Endothelial cell of hepatic sinusoid (primary cell): ENCODE measurements at regions not wholly inside any gene's neighbourhood (a gene's known extent, or its start where the extent isn't known, plus 50 kb on each side); places are given as distances from the start of the nearest gene placed in this dataset.
"Not testable (repeated sequence)": the region's sequence is repeated elsewhere in the genome, so short reads cannot be mapped to it uniquely, and the experiment has no call there.

Experiments used
- in situ Hi-C: cut with HindIII; loops from 2 replicates; pipeline ENCODE4 v1.10.0; 2017; ENCODE audit warnings: low sequenced_read_pairs

- in situ Hi-C loops: loop anchor here (5.0 kb wide), 1 partner anchor 61 kb away; no protein-coding TSS in a partner anchor
Observed at GRCh38 chr1:212495766-212496494, 63.2 kb downstream of the NENF start.

- in situ Hi-C loops: loop anchor here (5.0 kb wide), 1 partner anchor 61 kb away; no protein-coding TSS in a partner anchor
Observed at GRCh38 chr1:212496682-212497081, 64.0 kb downstream of the NENF start.

GRCh38 chr1:212497553-212497952, 64.8 kb downstream of the NENF start:
- in situ Hi-C loops: loop anchor here (5.0 kb wide), 1 partner anchor 60 kb away; no protein-coding TSS in a partner anchor

- in situ Hi-C loops: loop anchor here (5.0 kb wide), 1 partner anchor 59 kb away; no protein-coding TSS in a partner anchor
Observed at GRCh38 chr1:212498283-212499040, 65.7 kb downstream of the NENF start.

GRCh38 chr1:212500351-212500750, 67.6 kb downstream of the NENF start:
- in situ Hi-C loops: no loop called here

GRCh38 chr1:212500983-212501382, 68.3 kb downstream of the NENF start:
- in situ Hi-C loops: no loop called here

- in situ Hi-C loops: no loop called here
Observed at GRCh38 chr1:212503714-212504113, 71.0 kb downstream of the NENF start.

GRCh38 chr1:212504171-212504803, 71.6 kb downstream of the NENF start:
- in situ Hi-C loops: no loop called here

GRCh38 chr1:212506666-212507065, 73.9 kb downstream of the NENF start:
- in situ Hi-C loops: no loop called here

- in situ Hi-C loops: no loop called here
Observed at GRCh38 chr1:212507369-212507768, 74.6 kb downstream of the NENF start.

GRCh38 chr1:212512816-212513559, 80.3 kb downstream of the NENF start:
- in situ Hi-C loops: no loop called here

GRCh38 chr1:212513586-212513985, 80.9 kb downstream of the NENF start:
- in situ Hi-C loops: no loop called here

- in situ Hi-C loops: no loop called here
Observed at GRCh38 chr1:212514056-212514614, 81.4 kb downstream of the NENF start.

GRCh38 chr1:212514782-212515181, 82.1 kb downstream of the NENF start:
- in situ Hi-C loops: no loop called here

- in situ Hi-C loops: no loop called here
Observed at GRCh38 chr1:212515329-212515760, 82.6 kb downstream of the NENF start.

GRCh38 chr1:212516012-212516411, 83.3 kb downstream of the NENF start:
- in situ Hi-C loops: not testable (repeated sequence)

- in situ Hi-C loops: no loop called here
Observed at GRCh38 chr1:212518188-212519054, 85.7 kb downstream of the NENF start.

GRCh38 chr1:212519131-212519530, 86.4 kb downstream of the NENF start:
- in situ Hi-C loops: no loop called here

- in situ Hi-C loops: no loop called here
Observed at GRCh38 chr1:212520299-212520698, 87.6 kb downstream of the NENF start.

GRCh38 chr1:212520746-212521145, 87.8 kb upstream of the ATF3 start:
- in situ Hi-C loops: no loop called here
